NCI-H460 (cell line): ENCODE measurements at regions not wholly inside any gene's neighbourhood (a gene's known extent, or its start where the extent isn't known, plus 50 kb on each side); places are given as distances from the start of the nearest gene placed in this dataset.

ENCODE experiments used
- DNase-seq: peaks from one replicate; pipeline ENCODE4 v3.0.0-alpha.2; 2016; ENCODE audit warnings: low read depth; ENCODE audit errors: extremely low read depth

DNA sequence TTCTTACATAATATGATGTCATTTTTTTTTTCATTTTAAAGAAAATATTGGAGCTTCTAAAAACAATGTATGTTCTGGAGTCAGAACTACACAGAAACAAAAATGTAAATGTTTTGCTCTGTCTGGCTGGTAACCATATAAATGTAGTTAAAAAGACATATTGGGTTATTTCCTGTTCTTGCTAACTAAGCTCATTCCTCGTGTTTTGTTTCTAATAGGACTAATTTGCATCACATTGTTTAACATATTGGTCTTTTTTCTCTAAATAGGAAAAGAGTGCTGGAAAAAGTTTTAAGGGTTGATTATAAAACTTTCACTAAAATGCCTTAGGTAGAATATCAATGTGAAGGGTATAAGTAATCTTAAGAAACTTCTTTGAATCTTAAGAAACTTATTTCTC, 221.3 kb downstream of the SLC6A15 start:
- DNase-seq = no peak

DNA sequence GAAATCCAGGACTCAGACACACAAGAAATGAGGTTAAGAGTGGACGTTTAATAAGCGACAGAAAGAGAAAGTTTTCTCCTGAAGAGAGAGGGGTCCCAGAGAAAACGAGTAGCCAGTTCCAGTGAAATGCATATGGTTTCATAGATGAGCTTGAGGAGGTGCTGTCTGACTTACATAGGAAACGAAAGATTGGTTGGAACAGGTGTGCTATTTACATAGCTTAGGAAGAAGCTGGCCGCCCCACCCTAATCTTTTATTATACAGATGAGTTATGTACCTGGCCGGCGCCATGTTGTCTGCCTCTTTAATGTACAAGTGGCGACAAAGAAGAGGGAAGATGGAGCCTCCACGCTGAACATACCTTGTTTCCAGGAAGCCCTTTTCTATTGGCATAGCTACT, 223.0 kb downstream of the SLC6A15 start:
- no peak for DNase-seq

DNA sequence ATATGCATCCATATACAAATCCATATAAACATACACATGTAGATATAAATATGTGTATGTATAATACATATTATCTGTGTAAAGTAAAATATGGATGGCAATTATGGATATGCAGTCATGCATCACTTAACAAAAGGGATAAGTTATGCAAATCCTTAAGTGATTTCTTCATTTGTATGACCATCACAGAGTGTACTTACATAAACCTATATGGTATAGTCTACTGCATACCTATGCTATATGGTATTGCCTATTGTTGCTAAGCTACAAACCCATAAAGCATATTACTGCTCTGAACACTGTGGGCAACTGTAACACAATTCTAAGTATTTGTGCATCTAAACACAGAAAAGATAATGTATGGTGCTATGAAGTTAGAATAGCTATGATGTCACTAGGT, 227.2 kb downstream of the SLC6A15 start:
- DNase-seq = no peak

DNA sequence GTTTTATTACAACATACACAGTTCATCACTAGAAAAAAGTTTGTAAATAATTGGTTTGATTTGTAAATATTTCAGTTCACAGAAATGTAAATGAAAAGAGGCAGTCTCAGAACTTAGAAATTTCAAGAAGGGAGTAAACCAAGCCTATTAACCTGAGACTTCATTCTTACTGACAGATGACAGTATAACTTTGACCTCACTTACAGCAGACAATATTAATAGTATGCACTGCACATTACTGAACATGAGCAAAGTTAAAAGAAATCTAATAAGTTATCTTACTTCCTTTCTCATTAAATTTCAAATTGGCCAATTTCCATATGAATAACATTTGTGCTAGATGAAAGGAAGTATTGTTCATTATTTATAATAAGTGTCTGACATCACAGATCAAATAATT, 235.8 kb downstream of the SLC6A15 start:
- no peak for DNase-seq

DNA sequence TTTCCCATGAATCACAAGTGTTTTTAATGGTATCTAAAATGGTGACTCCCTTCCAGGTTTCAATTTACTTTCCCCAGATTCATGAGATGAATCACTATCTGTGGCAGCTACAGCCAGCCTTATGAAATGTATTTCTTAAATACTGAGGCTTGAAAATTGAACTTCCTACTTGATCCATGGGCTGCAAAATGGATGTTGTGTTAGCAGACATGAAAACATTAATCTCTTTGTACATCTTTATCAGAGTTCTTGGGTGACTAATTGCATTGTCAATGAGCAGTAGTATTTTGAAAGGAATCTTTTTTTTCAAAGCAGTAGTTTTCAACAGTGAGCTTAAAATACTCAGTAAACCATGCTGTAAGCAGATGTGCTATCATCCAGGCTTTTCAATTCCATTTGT, 250.8 kb downstream of the SLC6A15 start:
- DNase-seq = no peak

DNA sequence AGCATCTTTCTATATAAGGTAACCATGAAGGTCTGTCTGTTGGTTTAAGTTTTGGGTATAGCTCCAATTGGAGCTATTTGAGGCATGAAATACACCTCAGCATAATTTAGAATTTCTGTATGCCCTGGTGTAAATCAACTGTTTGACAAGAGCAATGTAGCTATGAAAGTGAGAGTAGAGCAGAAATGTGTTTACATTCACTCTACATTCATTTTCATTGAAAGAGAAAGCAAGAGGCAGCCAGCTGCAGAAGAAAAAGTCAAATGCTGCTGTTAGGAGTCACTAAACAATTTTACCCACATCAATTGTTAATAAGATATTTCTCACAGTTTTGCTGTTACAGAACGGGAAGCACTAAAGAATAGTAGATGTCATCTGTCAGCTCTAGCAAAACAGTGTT, 252.5 kb downstream of the SLC6A15 start:
- no peak for DNase-seq

DNA sequence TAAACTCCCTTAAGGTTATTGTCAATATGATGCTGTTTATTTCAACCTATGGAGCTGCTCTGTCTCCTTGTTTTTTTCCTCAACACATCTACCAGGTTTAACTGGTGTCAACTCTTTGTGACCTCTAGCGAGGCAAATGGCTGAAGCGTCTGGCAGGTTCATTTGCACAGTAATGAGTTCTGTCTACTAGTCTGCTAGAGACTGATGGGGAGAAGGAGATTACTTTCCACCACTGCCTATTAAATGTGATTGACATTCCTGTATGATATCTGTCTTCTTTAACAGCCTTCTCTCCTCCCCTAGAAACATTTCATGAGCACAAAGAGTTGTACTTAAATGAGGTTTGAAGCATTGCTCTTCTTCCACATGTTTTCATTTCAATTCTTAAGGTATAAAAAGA, 253.7 kb downstream of the SLC6A15 start:
- no peak for DNase-seq

DNA sequence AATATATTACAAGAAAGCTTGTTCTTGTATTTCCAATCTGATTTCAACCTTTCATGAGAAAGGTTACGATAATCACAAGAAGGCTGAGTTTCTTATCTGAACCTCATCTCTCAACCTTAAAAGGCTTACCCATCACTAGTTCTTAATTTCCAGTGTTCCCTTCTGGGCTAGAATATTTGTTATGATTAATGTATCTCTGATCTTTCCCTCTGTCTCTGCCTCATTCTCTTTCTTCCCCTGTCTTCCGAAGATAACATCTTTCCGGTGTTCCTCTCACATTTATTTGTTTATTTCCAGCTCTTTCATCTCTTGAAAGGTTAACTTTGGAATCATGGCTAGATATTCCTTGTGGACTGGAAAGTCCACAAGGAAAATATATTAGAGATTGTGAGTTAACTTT, 255.9 kb downstream of the SLC6A15 start:
- no peak for DNase-seq

DNA sequence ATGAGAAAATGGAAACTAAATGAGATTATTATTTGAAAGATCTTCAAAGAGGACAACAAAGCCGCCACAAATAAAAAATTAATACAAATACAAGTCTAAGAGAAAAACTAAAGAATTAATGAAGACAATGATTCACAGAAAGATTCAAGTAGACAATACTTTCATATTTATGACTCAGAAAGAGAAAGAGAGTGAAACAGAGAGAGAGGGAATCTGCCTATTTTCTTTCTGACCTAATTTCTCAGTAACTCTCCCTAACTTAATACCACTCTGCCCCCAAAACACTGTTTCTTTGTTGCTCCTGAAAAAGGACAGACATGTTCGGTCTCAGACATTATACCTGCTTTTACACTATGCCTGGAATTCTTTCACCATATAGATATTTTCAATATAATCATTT, 259.1 kb downstream of the SLC6A15 start:
- DNase-seq = no peak

DNA sequence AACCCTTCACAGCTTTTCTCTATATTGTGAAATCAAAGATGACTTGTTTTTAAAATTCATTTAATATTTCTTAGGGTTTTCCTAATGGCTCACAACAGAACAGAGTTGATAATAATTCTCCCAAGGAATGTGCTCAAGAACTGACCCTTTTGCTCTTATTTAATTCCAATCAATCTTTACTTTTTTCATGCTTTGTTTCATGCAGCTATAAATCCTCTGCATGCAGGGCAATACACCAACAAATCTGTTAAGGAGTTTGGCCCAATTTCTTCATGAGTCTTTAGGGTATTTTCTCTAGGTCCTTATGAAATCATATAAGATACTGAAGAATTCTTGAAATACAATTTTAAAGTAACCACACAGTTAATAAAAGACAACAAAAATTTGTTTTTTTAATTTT, 264.2 kb downstream of the SLC6A15 start:
- DNase-seq = no peak

DNA sequence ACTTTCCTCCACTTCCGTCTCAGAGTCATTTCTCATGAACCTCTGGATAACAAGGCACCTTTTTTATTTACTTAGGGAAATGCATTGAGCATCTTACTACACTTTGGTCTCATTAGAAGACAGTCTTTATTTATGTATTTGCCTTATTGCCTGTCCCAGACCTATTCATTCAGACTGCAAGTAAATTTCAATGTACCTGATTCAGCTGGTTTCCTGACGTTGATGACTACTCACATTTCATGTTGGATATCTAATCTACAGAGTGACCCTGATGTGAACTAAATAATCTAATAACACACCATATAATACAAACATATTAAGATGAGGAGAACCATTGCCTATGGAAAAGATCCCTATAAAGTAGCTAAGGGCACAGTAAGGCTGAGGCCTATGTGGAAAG, 267.7 kb downstream of the SLC6A15 start:
- no peak for DNase-seq

DNA sequence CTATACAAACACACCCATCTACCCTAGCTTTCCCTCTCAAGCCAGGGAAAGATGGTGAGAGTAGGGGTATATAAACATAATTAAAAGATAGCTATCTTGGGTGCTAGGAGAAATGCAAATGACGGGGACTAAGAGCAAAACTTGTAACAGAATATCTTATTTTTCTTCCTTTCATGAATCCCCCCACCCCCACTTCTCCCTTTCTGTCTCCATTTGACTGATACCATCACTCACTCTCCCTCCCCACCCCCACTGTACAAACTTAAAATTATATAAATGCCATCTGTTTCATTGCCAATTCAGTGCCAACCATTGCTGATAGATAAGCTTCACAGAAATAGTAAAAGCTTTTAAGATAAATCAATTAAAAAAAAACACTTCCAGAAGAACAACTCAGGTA, 268.6 kb downstream of the SLC6A15 start:
- DNase-seq = no peak

DNA sequence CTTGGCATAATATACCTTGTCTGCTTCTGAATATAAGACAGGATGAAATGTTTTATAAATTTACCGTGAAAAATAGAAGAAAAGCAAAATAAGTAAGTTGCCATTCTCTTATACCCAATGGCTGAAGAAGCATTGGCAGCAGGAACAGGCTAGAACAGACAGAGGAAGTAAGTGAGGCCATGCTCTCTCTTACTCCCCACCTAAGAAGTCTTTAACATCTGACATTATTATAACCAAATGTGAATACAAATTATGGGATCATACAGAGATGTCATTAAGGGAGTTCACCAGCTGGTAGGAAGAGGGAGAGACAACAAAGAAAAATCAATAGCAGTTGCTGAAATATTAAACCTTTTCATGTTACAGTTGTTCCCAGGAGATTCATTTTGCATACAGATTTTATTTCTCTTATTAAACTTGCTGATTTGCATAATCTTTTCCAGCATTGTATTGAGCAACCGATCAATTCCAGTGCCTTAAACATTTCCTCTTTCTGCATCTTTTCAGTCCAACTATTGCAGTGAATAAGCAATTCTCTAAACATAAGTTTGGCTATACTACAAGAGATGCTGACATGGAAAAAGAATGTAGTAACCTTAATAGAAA, 270.6 kb downstream of the SLC6A15 start:
- no peak for DNase-seq

DNA sequence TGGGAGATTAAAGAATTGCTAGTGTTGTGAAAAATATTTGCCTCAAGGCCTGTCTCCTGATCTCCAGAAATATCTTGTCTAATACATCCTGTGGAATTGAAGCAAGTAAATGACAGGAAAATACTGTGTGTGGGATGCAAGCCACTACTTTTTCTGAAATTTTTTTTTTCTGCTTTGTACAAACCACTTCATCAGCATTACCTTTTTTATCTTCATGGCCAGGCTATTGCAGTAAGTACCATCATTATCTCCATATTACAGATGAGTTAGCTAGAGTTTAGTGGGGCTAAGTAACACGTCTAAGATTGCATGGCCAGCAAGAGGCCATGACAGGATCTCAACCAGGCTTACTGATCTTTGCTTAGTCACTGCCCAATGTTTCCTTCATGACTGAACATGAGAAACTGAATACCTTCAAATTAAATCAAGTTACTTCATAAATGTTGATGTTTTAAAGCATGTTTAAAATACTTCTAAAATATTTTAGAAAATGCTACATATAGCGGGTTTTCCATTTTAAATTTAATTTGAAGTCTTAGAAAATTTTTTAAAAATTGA, 273.7 kb downstream of the SLC6A15 start:
- DNase-seq = no peak

DNA sequence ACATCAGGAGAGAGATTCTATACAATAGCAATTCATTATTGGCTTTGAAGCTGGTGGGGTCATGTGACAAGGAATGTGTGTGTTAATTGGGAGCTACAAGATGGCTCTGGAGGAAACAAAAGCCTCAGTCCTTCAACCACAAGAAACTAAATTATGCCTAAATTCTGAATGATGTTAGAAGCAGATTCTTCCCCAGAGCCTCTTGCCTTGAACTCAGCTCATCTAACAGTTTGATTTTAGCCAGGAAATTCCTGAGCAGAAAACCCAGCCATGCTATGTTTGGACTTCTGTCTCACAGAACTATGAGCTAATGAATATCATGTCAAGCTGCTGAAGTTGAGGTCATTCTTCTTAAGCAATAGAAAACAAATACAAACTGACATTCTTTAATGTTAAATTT, 274.7 kb downstream of the SLC6A15 start:
- DNase-seq = no peak

DNA sequence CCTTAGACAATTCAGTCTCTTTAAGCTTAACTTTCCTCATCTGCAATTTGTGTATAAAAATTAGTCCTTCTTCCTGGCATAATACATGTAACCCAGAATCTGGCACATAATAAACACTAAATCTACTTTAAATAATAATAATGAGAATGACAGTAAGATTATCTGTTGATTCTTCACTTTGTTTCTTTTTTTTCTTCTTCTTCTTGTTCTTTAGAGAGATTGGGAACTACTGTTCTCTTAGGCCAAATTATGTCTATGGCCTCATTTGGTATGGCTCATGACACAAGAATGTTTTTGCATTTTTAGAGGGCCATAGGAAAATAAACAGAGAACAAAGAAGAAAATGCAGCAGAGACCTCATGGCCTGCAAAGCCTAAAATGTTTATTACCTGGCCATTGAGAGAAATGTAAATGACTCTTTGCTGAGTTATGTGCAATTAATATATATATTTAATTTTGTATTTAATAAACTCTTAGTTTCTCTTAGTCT, 275.8 kb downstream of the SLC6A15 start:
- DNase-seq = no peak

DNA sequence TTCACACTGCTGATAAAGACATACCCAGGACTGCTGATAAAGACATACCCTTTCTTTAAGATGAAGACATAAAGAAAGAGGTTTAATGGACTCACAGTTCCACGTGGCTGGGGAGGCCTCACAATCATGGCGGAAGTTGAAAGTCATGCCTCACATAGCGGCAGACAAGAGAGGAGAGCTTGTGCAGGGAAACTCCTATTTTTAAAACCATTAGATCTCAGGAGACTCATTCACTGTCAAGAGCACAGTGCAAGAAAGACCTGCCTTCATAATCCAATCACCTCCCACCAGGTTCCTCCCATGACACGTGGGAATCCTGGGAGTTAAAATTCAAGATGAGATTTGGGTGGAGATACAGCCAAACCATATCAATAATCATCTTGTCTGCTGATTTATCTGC, 278.1 kb downstream of the SLC6A15 start:
- no peak for DNase-seq

DNA sequence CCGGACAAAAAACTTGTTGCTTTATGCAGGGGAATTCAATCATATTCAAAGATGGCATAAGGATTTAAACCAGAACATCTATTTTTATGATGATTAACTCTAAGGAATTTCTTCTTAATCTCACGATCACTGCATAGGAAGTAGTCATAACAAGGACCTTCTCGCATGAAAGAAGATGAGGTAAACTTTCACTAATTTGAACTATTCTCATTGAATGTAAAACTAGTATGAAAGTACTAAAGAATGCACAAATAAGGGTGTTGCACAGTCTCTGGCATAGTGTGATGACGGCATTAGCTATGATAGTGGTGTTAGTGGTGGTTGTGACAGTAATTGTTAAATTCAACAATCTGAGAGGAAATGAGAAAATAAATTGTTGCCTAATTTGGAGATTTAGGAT, 280.0 kb downstream of the SLC6A15 start:
- peak; percentile 56 for DNase-seq

DNA sequence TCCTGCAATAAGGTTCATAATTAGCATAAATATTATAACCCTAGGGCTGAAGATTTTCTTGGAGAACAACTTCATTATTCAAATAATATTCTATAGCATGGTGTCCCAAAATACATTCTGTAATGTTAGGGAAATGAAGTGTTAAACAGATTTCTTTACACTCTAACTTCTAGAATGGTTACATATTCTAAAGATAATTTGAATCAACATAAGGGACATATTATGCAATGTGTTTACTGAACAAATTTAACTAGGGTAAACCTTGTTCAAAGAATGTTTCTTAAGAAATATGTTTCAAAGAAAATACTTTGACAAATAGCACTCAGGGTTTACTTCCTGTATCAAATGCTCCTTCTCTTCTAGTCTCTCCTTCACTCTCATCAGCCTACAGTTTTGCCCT, 281.6 kb downstream of the SLC6A15 start:
- DNase-seq = no peak

DNA sequence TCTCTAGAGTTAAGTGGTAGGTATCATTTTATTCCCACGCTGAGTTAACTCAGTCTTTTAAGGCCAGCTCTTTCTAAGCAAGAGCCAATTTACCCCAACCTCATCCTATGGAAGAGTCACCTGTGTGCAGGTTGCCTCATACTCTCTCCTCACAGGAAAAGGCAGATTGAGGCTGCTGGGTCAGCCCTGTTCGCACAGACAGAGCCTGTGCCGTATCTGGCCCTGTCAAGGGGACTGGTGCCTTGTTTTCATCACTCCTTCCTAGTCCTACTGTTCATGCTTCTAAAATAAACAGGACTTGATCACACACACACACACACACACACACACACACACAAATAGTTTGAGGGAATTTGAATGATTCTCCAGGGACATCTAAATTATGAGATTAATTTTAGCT, 285.0 kb downstream of the SLC6A15 start:
- no peak for DNase-seq

DNA sequence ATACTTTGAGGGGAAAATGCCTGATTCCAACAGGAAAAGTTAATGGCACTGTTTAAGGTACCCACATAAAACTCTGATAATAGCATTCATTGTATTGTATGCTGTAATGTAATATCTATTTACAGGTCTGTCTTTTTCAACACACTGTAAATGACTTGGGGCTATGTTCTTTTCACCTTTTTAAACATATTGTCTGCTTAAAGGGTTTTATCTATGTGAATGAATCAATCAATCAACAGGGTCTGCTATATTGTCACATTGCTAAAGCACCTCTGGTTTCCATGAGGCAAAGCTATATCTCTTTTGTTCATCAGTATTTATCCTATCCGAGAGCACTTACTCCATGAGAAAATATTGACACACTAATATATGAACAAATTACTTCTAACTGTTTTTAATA, 288.0 kb downstream of the SLC6A15 start:
- no peak for DNase-seq

DNA sequence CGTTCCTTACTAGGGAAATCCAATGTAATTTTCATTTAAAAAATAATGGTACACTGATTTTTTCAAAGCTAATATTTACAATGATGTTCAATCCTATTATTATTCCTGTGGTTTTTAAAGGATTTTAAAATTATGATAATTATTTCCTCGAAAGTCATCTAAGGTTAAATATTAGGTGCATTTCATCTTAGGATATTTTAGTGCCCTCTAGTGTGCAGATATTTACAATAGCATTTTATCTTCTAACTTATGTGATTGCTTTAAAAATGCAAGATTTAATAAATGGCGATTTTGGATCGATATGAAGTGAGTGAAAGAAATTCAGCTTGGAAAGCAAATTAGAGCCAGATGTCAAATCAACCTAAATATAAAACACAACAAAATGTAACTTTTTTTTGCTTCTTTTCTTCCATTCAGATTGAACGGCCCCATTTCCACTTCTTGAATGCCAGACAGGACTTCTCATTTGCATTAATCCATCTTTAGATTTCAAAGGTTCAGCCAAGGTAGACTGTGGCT, 293.5 kb downstream of the SLC6A15 start:
- no peak for DNase-seq
